ENCODE measurements at regions not wholly inside any gene's neighbourhood (a gene's known extent, or its start where the extent isn't known, plus 50 kb on each side); places are given as distances from the start of the nearest gene placed in this dataset.
"Not testable (repeated sequence)": the region's sequence is repeated elsewhere in the genome, so short reads cannot be mapped to it uniquely, and the experiment has no call there.

DNA sequence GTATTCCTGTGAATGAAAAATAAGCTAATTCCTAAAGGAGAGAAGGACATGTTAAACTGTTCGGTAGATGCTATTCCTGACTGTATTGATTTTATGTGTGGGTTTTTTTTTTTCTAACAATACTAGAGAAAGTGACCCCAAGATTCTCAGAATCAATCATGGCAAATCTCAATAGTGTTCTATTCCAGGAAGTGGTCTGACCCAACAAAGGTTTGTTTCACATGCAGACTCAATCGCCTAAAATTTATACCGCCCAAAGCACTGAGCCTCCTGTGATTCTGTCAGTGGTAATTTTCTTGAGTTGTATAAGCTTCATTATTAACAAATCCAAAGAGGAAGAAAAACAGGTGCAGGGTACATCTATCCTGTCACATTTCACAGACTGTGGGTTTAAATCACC is 293.7 kb downstream of the SUCLA2 start:
- DNase-seq (ENCODE audit: low read depth, low spot score): no peak

GRCh38 chr13:47705185-47705584 is 295.9 kb downstream of the SUCLA2 start:
- DNase-seq (ENCODE audit: low read depth, low spot score): no peak

- no peak for DNase-seq (ENCODE audit: low read depth, low spot score)
Measured at GRCh38 chr13:47696674-47697073, 304.4 kb downstream of the SUCLA2 start.

DNA sequence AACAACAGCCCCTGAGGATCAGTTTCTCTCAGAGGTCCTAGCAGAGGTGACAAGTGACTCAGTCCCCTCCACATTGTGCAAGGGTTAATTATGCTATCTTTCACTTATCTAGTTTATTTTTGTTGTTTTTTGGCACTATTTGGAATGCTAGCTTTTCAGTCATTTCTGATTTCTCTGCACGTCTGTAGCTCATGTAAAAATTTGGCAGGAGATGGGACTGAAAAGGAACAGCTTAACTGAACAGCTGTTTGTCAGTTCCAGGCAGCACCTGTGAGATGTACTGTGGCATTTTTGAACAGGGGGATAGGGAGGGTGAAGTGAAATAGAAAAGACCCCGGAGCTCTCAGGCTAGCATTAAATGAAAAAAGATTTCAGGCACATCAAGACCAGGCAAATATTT is 313.5 kb downstream of the SUCLA2 start:
- DNase-seq (ENCODE audit: low read depth, low spot score): no peak

- not testable (repeated sequence) for DNase-seq (ENCODE audit: low read depth, low spot score)
Measured at GRCh38 chr13:47685156-47685555, 315.9 kb downstream of the SUCLA2 start.

GRCh38 chr13:47680748-47681147 is 320.3 kb downstream of the SUCLA2 start:
- peak; percentile 31 for DNase-seq (ENCODE audit: low read depth, low spot score)

DNA sequence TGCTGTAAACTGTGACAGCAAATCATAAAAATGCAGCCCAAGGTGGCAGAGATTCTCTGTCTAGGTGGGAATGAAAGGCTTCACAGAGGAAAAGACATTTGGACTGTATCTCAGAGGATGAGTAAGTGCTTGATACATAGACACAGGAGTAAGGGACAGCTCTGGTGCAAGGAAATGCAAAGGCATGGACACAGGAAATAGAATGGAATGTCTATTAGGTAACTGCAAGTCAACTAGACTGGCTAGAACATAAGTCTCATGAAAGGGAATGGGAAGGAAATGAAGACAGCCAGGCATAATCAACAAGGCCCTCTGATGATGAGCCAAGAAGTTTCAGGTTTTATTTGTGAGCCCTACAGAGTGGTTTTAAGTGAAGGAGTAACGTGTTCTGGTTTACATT is 321.7 kb downstream of the SUCLA2 start:
- DNase-seq (ENCODE audit: low read depth, low spot score): peak; percentile 12

DNA sequence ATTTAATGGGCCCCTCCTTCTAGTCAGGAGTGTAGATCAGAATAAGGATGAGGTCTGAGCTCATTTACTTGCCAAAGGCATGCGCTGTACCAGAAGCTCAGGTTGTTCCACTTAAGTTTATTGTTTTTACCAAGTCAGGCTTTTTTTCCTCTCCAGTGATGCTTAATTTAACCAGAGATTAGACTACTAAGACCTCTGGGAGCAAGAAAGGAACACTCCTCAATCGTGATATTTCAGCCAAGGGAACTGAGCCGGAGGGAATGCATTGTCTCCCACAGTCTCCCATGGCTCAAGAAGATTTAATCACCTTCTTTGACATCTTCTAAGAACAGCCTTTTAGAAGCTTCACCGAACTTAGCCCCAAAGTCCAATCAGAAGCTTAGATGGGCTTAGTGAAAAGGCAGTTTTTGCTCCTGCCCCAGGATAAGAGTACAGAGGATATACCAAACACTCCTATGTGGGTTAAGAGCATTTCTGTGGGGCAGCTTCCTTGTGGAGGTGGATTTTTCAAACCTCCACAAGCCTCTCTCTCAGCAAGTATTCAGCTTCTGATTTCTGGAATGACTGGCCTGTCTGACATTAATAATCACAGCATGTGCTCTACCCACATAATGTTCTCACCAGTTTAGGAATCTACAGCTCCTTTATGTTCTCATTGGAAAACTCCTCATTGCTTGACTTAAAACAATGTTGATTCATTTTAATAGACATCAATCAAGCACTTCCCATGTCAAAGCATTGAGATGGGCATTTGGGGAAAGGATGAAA is 322.7 kb downstream of the SUCLA2 start:
- peak; percentile 50 for DNase-seq (ENCODE audit: low read depth, low spot score)

GRCh38 chr13:47675871-47676270 is 325.2 kb downstream of the SUCLA2 start:
- DNase-seq (ENCODE audit: low read depth, low spot score): no peak

- DNase-seq (ENCODE audit: low read depth, low spot score): peak; percentile 73
Measured at GRCh38 chr13:47673009-47673850, 327.8 kb downstream of the SUCLA2 start.

- DNase-seq (ENCODE audit: low read depth, low spot score): peak; percentile 7
Measured at GRCh38 chr13:47672245-47673008, 328.6 kb downstream of the SUCLA2 start.

GRCh38 chr13:47671776-47672175 is 329.3 kb downstream of the SUCLA2 start:
- DNase-seq (ENCODE audit: low read depth, low spot score): no peak

DNA sequence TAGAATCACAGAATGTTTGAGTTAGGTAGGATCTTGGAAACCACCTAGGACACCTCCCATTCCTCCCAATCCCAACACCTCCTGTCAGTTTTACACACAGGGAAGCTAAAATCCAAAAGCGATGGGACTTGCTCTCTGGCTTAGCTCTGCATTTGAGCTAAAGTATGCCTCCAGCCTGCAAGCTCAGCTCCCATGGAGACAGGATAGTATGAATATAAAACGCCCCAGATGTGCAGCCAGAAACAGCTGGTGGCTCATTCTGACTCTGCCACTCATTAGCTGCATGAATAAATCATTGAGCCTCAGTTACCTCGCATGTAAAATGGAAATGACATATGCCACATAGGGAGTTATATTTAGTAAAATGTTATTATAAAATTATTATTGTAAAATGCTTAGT is 336.0 kb downstream of the SUCLA2 start:
- DNase-seq (ENCODE audit: low read depth, low spot score): no peak

DNA sequence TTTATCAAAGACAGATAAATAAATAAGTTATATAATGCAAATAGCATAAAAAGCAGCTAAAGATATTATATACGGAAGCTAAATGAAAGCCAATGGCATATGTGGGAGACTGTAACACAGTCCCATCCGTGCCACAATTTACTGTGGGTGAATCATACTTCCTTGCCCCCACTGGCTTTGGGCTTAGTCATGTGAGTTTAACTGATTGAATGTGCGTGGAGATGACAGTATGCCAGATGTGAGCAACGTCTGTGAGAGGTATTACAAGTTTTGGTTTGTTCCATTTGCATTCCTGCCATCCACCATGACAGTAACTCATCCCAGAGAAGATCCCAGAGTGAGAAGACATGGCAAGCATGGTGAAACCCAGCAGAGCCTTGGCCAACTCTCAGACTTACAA is 340.0 kb downstream of the SUCLA2 start:
- no peak for DNase-seq (ENCODE audit: low read depth, low spot score)

GRCh38 chr13:47656651-47657050 is 344.4 kb downstream of the SUCLA2 start:
- no peak for DNase-seq (ENCODE audit: low read depth, low spot score)

GRCh38 chr13:47650209-47650608 is 350.9 kb downstream of the SUCLA2 start:
- DNase-seq (ENCODE audit: low read depth, low spot score): no peak

- no peak for DNase-seq (ENCODE audit: low read depth, low spot score)
Measured at GRCh38 chr13:47647001-47647400, 354.1 kb downstream of the SUCLA2 start.

GRCh38 chr13:47646298-47646697 is 354.8 kb downstream of the SUCLA2 start:
- no peak for DNase-seq (ENCODE audit: low read depth, low spot score)

GRCh38 chr13:47639738-47640447 is 361.2 kb downstream of the SUCLA2 start:
- DNase-seq (ENCODE audit: low read depth, low spot score): no peak

DNA sequence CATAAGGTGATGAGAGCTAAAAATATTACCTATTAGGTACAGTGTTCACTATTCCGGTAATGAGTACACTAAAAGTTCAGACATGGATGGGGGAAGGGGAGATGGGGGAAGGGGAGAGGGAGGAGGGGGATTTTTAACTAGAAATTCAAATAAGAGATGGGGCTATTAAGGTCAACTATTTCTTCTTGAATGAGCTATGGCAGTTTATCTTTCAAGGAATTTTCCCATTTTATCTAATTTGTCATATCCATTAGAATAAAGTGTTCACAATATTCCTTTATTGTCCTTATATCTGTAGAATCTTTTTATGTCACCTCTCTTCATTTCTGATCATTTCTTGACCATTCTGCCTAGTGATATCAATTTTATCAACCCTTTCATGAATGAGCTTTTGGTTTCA is 362.4 kb downstream of the SUCLA2 start:
- no peak for DNase-seq (ENCODE audit: low read depth, low spot score)

DNA sequence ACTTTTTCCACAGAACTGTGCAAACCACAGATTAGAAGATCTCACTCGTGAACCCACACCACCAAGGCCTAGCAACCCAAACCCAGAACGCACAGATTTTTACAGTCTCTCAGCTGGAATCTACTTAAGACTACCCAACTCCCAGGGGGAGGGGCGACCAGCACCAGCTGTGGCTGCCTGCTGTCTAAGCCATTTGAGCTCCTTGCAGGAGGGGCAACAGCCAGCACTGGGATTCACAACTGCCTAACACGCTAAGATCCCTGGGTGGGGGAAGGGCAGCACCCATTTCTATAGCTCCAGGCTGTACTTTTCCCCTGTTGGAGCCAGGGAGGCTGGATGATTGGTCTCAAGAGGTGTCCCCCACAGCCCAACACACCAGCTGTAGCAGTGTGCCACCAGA is 368.8 kb downstream of the SUCLA2 start:
- DNase-seq (ENCODE audit: low read depth, low spot score): no peak

DNA sequence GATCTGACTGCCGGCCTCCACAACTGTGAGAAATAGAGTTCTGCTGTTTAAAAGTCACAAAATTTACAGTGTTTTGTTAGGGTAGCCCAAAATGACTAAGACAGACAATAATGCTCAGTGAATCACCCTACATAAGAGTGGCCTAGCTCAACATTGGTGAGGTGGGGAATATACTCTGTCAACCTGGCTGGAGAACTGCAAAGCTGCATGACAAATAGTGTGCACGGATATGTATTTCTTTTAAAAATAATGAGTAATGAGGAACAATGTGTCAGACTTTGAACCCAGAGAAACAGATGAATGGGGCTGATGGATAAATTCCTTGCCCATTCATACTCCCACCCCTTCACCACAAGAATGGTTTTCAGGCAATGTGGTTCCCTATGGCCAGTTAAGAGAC is 372.4 kb downstream of the SUCLA2 start:
- DNase-seq (ENCODE audit: low read depth, low spot score): peak; percentile 23
